Body of pancreas (tissue), 4 donors: ENCODE measurements at regions not wholly inside any gene's neighbourhood (a gene's known extent, or its start where the extent isn't known, plus 50 kb on each side); places are given as distances from the start of the nearest gene placed in this dataset.
A peak's percentile ranks its signal among the peaks of the same experiment; 100 is the strongest.

Experiments used
- ATAC-seq: fragments of 150-250 bp; one replicate; pipeline ENCODE4 v1.9.1; 2016
- DNase-seq, 4 donors: peaks; one replicate each; pipeline ENCODE4 v3.0.0-alpha.2; 2019
- H3K27ac ChIP-seq, 4 donors: fragments of 200-600 bp; sonication (generic); 1 replicate in 3 of 4; 2 replicates in 1 of 4; pipeline versions ENCODE4 v1.5.1 to v1.6.1; 2016 to 2019; ENCODE audit warnings: mild to moderate bottlenecking in 1 of 4, mixed read lengths in 1 of 4, moderate library complexity in 1 of 4
- H3K27me3 ChIP-seq, 2 donors: fragments of 200-600 bp; sonication (generic); one replicate each; pipeline ENCODE4 v1.6.0; 2016; ENCODE audit warnings: mild to moderate bottlenecking in 1 of 2
- H3K36me3 ChIP-seq, 2 donors: fragments of 200-600 bp; sonication (generic); replicated peaks in 1 of 2; 2 replicates each; pipeline ENCODE4 v1.5.1; 2016; ENCODE audit warnings: low read depth in 2 of 2; ENCODE audit not compliant: insufficient read depth in 1 of 2
- H3K4me1 ChIP-seq: fragments of 200-600 bp; sonication (generic); one replicate; pipeline ENCODE4 v1.6.0; 2016
- H3K4me3 ChIP-seq, 2 donors: fragments of 200-600 bp; sonication (generic); 1 replicate in 1 of 2; 2 replicates in 1 of 2; pipeline ENCODE4 v1.5.1; 2016 to 2019
- H3K9me3 ChIP-seq, 3 donors: fragments of 200-600 bp; sonication (generic); 1 replicate in 2 of 3; 2 replicates in 1 of 3; pipeline ENCODE4 v1.5.1; 2016
- POLR2A ChIP-seq, 3 donors: fragments of 450-650 bp; IDR thresholded peaks; one replicate each; pipeline ENCODE4 v1.6.1; 2016; ENCODE audit warnings: antibody characterized with exemption in 3 of 3, mild to moderate bottlenecking in 2 of 3
- WGBS, 2 donors: methylation state at CpG; one replicate each; pipeline ENCODE4 v1.1.5; 2017; 5-methylcytosine and 5-hydroxymethylcytosine counted together
- intact Hi-C: fragments of 100-400 bp; cut with DNase I; formaldehyde crosslinking; loops from one replicate; pipeline ENCODE4 v1.15.1; 2023
- TF ChIP-seq, protein P1 (sequence below), 7 experiments: fragments of 450-650 bp in 4 of 7; fragments of 200-600 bp in 3 of 7; sonication (generic) in 3 of 7; IDR thresholded peaks; one replicate each; pipeline ENCODE4 v1.5.1; 2016 to 2019; ENCODE audit warnings: antibody characterized with exemption in 7 of 7

GRCh38 chrX:20585782-20586181, 319.1 kb upstream of the RPS6KA3 start:
- WGBS, 2 donors, result 26 to 29% methylated on average over 2 of the region's 2 CpGs

DNA sequence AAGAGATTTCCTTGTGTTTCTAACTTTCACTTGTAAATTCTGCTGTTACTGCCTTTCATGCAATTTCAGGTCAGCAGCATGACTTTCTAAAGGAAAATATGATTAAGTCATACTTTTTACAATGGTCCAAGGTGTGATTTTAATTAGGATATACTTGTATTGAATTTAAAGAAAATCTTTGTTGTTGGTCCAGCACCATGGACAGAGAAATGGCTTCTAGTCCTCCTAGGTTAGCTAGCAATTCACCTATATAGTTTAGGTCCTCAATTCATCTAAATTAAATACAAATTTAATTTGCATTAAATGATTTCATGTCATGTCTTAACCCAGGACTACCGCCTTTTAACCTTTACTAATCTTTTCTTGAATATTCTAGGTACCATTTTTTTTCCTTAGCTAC, 304.9 kb upstream of the RPS6KA3 start:
- no peak for ATAC-seq
- Histone ChIP-seq H3K27me3 (no peaks in the 10 kb centered on the region), H3K4me1 (no peaks in the 10 kb centered on the region), H3K27ac (no peak overlapping the region), H3K36me3 (no peaks in the 10 kb centered on the region), H3K4me3 (no peak overlapping the region), H3K9me3 (no peaks in the 10 kb centered on the region)
- no peak for DNase-seq
- intact Hi-C loops, result no loop called here
- no peak for TF ChIP-seq POLR2A (IDR thresholded peaks at IDR 0.05)
- TF ChIP-seq, protein P1, sequence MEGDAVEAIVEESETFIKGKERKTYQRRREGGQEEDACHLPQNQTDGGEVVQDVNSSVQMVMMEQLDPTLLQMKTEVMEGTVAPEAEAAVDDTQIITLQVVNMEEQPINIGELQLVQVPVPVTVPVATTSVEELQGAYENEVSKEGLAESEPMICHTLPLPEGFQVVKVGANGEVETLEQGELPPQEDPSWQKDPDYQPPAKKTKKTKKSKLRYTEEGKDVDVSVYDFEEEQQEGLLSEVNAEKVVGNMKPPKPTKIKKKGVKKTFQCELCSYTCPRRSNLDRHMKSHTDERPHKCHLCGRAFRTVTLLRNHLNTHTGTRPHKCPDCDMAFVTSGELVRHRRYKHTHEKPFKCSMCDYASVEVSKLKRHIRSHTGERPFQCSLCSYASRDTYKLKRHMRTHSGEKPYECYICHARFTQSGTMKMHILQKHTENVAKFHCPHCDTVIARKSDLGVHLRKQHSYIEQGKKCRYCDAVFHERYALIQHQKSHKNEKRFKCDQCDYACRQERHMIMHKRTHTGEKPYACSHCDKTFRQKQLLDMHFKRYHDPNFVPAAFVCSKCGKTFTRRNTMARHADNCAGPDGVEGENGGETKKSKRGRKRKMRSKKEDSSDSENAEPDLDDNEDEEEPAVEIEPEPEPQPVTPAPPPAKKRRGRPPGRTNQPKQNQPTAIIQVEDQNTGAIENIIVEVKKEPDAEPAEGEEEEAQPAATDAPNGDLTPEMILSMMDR (IDR thresholded peaks at IDR 0.05), result no peak
- 14 to 40% methylated on average over 1 of the region's 1 CpG for WGBS, 2 donors

More at GRCh38 chrX:20585782-20586181, 319.1 kb upstream of the RPS6KA3 start:
- H3K9me3 ChIP-seq, result no peaks in the 10 kb centered on the region
- H3K4me3 ChIP-seq, result no peak overlapping the region
- H3K27me3 ChIP-seq, result no peaks in the 10 kb centered on the region
- TF ChIP-seq, protein P1 (IDR thresholded peaks at IDR 0.05), result no peak
- TF ChIP-seq POLR2A (IDR thresholded peaks at IDR 0.05), result no peak
- ATAC-seq (no peak), DNase-seq (no peak)
- no peaks in the 10 kb centered on the region for H3K4me1 ChIP-seq
- H3K27ac ChIP-seq, result no peak overlapping the region
- intact Hi-C loops, result no loop called here
- no peaks in the 10 kb centered on the region for H3K36me3 ChIP-seq

GRCh38 chrX:20567108-20567507, 300.4 kb upstream of the RPS6KA3 start:
- Histone ChIP-seq H3K4me3 (no peak overlapping the region), H3K4me1 (no peaks in the 10 kb centered on the region), H3K9me3 (no peaks in the 10 kb centered on the region), H3K27ac (no peak overlapping the region), H3K36me3 (no peaks in the 10 kb centered on the region), H3K27me3 (no peaks in the 10 kb centered on the region)
- TF ChIP-seq POLR2A (IDR thresholded peaks at IDR 0.05), result no peak
- TF ChIP-seq, protein P1 (IDR thresholded peaks at IDR 0.05), result no peak
- DNase-seq (no peak), ATAC-seq (no peak)
- intact Hi-C loops, result no loop called here

DNA sequence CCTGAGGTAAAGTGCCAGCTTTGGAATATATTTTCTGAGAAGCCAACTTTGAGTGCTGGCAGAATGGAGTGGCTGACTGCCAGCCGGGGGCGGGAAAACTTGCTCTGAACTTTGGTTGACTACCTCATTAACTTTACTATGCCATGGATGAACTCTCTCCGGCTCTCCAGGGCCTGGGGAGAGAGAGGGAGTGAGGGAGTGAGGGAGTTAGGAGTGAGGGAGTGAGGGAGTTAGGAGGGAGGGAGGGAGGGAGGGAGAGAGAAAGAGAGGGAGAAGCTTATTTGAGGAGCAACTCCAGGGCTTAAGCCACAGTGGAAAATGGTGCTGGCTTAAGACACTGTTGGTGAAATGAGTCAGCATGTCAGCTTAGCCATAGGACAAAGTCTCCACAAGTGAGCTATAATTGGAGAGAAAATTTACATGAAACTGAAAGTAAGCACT, 280.9 kb upstream of the RPS6KA3 start:
- peaks cover 4% of the 10 kb centered on the region for H3K4me1 ChIP-seq
- H3K4me3 ChIP-seq, result no peak overlapping the region
- ATAC-seq (peak; percentile 78), DNase-seq (peak; percentile 11 to 64 (median 38))
- H3K9me3 ChIP-seq, result no peaks in the 10 kb centered on the region
- H3K27me3 ChIP-seq, result no peaks in the 10 kb centered on the region
- no peaks in the 10 kb centered on the region for H3K36me3 ChIP-seq
- TF ChIP-seq POLR2A (IDR thresholded peaks at IDR 0.05), result no peak
- TF ChIP-seq, protein P1 (IDR thresholded peaks at IDR 0.05), result no peak
- WGBS, 2 donors, result 3 to 12% methylated on average over 3 of the region's 3 CpGs
- intact Hi-C loops, result no loop called here
- peak overlapping the region in 1 of 4 donors; percentile 41 for H3K27ac ChIP-seq

DNA sequence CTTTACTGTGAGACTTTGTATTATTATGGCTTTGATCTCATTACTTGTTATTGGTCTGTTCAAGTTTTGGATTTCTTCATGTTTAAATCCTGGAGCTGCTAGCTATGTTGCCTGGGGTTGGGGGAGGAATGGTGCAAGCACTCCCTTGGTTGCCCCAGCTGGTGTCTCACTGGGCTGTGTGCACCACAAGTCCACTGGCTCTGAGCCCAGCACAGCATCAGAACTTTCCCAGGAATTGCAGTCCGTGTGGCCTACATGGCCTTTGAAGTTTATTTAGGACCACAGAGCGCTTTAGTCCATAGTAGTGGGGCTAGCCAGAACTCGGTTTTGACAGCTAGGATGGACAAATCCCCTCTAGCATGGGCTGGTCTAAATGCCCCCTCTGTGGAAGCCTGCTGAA, 278.8 kb upstream of the RPS6KA3 start:
- TF ChIP-seq POLR2A (IDR thresholded peaks at IDR 0.05), result no peak
- Histone ChIP-seq H3K4me3 (no peak overlapping the region), H3K4me1 (peaks cover 4% of the 10 kb centered on the region), H3K27ac (no peak overlapping the region), H3K27me3 (no peaks in the 10 kb centered on the region), H3K9me3 (no peaks in the 10 kb centered on the region), H3K36me3 (no peaks in the 10 kb centered on the region)
- ATAC-seq (no peak), DNase-seq (no peak)
- 83% methylated on average over 2 of the region's 3 CpGs; no CpG with 5 or more reads in 1 of the 2 donors for WGBS, 2 donors
- intact Hi-C loops, result no loop called here
